ENCODE measurements at regions not wholly inside any gene's neighbourhood (a gene's known extent, or its start where the extent isn't known, plus 50 kb on each side); places are given as distances from the start of the nearest gene placed in this dataset.

- TF ChIP-seq EZH2phosphoT487 (IDR thresholded peaks at IDR 0.05; ENCODE audit: unreplicated experiment) = no peak
- TF ChIP-seq CTCF (conservative IDR thresholded peaks at IDR 0.05; ENCODE audit: low read depth in 2 of 2) = no peak
- TF ChIP-seq STAT1 (IDR thresholded peaks at IDR 0.05; ENCODE audit: unreplicated experiment) = no peak
- TF ChIP-seq REST (IDR thresholded peaks at IDR 0.05; ENCODE audit: unreplicated experiment) = no peak
- no peak for TF ChIP-seq JUNB (IDR thresholded peaks at IDR 0.05; ENCODE audit: unreplicated experiment)
- no peak for TF ChIP-seq EZH2 (IDR thresholded peaks at IDR 0.05; ENCODE audit: low read depth, unreplicated experiment)
- no peak for TF ChIP-seq NANOG (IDR thresholded peaks at IDR 0.05; ENCODE audit: borderline replicate concordance)
- TF ChIP-seq POLR2AphosphoS5 (IDR thresholded peaks at IDR 0.05; ENCODE audit: low read depth) = no peak
- TF ChIP-seq CREB1 (CRISPR knock-in tag; IDR thresholded peaks at IDR 0.05; ENCODE audit: low read depth) = no peak
- TF ChIP-seq ETS1 (IDR thresholded peaks at IDR 0.05) = no peak
- no peak for TF ChIP-seq ZNF114 (CRISPR knock-in tag; IDR thresholded peaks at IDR 0.05)
- no peak for TF ChIP-seq ZNF331 (CRISPR knock-in tag; IDR thresholded peaks at IDR 0.05; ENCODE audit: low read depth)
These were observed 331.0 kb upstream of the RARB start for GRCh38 chr3:25097023-25097422.
